GM19397 (cell line): ENCODE measurements at regions not wholly inside any gene's neighbourhood (a gene's known extent, or its start where the extent isn't known, plus 50 kb on each side); places are given as distances from the start of the nearest gene placed in this dataset.

Experiments used
- ATAC-seq: cut with Tn5 transposase; IDR thresholded peaks from one replicate; pipeline ENCODE4 v1.9.1; 2021; ENCODE audit warnings: mild to moderate bottlenecking, moderate library complexity; ENCODE audit not compliant: unreplicated experiment

GRCh38 chr15:39227001-39227400, 353.9 kb upstream of the THBS1 start:
- ATAC-seq = no peak

DNA sequence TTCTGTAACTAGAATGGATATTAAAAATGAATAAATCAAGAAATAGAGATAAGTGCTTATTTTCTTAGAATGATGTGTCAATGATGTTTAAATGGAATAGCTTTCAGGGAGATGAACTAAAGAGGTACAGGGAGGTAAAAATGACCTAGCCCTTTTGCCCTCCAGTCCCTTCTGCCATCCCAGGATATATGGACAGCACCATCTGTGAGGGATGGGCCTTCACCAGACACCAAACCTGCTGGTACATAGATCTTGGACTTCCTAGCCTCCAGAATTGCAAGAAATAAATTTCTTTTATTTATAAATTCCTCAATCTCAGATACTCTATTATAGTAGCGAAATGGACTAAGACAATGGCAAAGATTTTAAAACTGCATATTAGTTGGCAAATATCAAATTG, 352.0 kb upstream of the THBS1 start:
- no peak for ATAC-seq

GRCh38 chr15:39230205-39230907, 350.5 kb upstream of the THBS1 start:
- no peak for ATAC-seq

- no peak for ATAC-seq
Observed at GRCh38 chr15:39230908-39231285, 350.0 kb upstream of the THBS1 start.

DNA sequence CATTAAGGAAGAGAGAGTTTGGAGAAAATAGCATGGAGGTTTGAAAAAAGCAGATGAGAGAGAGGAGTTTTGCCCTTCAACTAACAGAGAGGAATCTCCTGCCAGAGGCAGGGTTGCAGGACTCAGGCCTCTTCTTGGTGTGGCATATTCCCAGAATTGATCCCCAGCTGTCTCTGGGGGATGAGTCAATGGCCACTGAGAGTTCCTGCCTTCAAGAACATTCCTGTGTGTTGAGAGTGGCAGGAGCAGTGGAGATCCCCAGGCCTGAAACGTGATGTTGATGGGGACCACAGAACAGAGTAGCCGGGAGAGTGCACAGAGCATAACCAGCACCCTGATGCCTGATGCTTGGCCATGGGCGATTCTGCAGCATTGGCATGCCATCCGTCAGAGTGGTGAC, 348.4 kb upstream of the THBS1 start:
- ATAC-seq = no peak

- no peak for ATAC-seq
Observed at GRCh38 chr15:39235084-39235795, 345.6 kb upstream of the THBS1 start.

- ATAC-seq = no peak
Observed at GRCh38 chr15:39236375-39236774, 344.5 kb upstream of the THBS1 start.

- no peak for ATAC-seq
Observed at GRCh38 chr15:39238443-39238842, 342.4 kb upstream of the THBS1 start.

DNA sequence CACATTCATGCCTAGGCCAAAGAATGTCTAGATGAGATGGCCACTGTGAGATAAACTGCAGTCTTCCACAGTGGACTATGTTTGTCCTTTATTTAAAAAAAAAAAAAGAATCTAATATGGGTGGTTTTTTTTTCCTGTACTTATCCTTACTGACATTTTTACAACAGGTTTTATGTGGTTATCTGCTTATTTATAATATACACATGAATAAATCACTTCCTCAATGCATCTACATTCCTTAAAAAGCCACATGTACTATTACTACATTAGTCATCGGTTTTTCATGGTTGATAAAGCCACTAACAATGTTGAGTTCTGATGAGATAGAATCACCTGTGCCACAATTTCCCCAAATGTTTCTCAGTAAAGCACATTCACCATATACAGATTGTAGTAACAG, 341.3 kb upstream of the THBS1 start:
- no peak for ATAC-seq

DNA sequence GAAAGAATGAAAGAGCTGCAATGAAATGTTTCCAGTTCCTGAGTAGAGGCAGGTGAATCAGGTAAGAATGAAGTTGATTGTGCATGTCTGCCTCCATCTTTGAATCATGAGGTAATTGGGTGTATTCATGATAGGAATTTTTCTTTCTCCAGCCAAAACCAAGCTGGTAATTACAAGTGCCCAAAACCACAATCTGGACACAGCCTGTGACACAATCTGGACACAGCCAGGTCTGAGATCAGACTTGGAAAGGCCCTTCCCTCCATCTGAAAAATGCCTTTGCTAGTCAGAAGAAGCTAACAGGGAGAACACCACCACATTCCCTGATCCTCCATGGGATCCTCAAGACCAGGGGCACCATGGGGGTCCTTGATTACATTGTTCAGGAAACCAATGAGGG, 338.5 kb upstream of the THBS1 start:
- ATAC-seq = no peak

GRCh38 chr15:39243396-39243795, 337.5 kb upstream of the THBS1 start:
- ATAC-seq = no peak

DNA sequence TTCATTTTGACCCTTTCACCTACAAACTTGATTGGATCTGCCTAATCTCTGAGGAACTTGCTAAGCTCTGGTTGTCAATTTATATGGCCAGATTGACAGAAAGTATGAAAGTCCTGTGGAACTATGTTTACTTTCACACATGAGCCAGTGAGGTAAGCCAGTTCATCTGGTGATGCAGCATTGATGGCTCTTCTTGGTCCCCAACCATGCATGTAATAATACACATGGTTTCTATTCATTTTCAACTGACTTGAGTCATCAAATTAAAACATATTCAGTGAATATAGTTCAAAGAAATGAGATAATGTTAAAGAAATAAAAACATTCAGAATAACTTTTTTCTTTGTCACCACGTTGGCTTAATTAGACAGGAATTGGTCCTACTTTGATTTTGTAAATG, 336.1 kb upstream of the THBS1 start:
- no peak for ATAC-seq

DNA sequence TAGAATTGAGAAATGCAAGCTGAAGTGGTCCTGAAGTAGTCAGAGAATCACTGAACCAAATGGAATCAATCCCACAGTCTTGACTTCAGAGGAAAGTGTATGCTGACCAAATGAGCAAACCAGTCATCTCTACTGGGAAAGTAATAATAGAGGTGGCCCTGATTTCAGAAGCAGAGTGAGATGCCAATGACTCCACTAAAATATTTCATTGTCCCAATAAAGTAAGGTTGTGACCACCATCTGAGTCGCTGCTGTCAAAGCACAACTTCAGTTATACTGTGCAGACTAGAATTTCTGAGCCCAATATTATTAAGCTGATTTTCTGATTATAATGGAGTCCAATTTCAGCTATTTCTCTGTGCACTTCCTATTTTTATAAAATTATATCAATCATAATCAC, 334.4 kb upstream of the THBS1 start:
- no peak for ATAC-seq

DNA sequence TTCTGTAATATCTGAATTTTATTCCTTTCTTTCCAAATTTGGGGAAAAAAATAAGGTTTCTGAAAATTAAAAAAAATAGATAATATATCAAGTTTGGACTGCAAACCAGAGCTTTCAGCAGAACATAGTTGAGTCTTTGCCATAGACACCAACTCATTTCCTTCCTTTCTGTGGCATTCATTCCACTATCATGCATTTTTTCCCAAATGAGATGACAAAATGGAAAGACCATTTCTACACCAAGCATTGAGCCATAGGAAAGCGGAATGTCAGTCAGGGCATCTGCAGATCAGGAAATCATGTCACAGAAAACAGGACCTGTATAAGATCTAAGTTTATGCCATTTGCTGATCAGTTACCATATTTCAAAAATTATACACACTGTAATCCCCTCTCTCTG, 333.3 kb upstream of the THBS1 start:
- ATAC-seq = no peak

- ATAC-seq = no peak
Observed at GRCh38 chr15:39248204-39248603, 332.7 kb upstream of the THBS1 start.

GRCh38 chr15:39250001-39250400, 330.9 kb upstream of the THBS1 start:
- ATAC-seq = no peak

DNA sequence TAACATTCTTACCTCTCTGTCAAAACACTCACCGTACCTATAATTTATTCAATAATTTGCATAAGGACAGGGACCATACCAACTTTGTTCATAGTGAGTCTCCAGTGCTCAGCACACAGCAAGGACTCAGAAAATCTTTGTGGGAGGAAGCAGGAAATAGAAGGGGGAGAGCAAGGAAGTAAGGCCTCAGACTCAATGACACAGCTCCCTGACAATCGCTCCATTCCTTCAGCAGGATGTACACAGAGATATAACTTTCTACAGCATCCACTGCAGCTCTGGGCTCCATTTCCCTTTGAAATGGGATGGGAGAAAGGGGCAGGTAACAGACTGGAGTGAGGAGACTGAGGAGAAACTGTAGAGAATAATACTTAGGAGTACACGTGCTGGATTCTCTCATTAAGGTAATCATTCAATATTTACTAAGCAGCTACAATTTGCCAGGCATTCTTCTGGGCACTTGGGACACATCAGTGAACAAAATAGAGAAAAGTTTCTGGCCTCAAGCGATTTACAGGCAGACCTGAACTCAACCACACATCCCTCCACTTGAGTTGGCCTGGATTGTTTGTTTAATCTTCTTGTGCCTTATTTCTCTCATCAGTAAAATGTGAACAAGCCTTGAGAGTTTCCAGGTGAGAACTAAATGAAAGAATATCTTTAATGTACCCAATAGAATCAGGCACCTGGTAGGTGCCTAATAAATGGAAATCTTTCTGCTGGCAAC, 330.3 kb upstream of the THBS1 start:
- no peak for ATAC-seq

- no peak for ATAC-seq
Observed at GRCh38 chr15:39251413-39252133, 329.3 kb upstream of the THBS1 start.

GRCh38 chr15:39252134-39252470, 328.8 kb upstream of the THBS1 start:
- ATAC-seq = no peak

- no peak for ATAC-seq
Observed at GRCh38 chr15:39253552-39253951, 327.3 kb upstream of the THBS1 start.

GRCh38 chr15:39254181-39254580, 326.7 kb upstream of the THBS1 start:
- no peak for ATAC-seq

GRCh38 chr15:39255760-39256159, 325.1 kb upstream of the THBS1 start:
- ATAC-seq = no peak
